Skin of body (tissue), 1 donor: ENCODE measurements at regions not wholly inside any gene's neighbourhood (a gene's known extent, or its start where the extent isn't known, plus 50 kb on each side); places are given as distances from the start of the nearest gene placed in this dataset.

Experiments used
- DNase-seq: peaks from one replicate; lab custom pipeline; 2025; lab: John Stamatoyannopoulos, UW

DNA sequence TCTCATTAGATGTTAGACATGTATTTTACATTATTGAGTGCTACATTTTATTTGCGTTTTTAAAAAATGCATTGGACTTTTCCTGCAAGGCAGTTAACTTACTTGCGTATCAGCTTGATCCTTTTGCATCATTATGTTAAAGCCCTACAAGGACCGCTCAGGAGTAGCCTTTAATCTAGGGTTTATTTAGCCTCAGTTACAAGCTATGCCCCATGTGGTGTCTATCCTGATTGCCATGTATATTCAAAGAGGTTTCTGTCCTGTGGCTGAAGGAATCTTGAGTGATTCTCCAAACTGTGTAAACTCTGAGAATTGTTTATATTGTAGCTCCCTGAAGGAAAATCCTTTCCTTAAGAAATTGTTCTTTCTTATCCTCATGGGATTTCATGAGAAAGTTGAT, 821.8 kb upstream of the AGA start:
- no peak for DNase-seq

- no peak for DNase-seq
Observed at GRCh38 chr4:178271386-178271785, 829.1 kb upstream of the AGA start.

- DNase-seq = no peak
Observed at GRCh38 chr4:178273168-178273567, 830.9 kb upstream of the AGA start.

GRCh38 chr4:178275671-178276360, 833.6 kb upstream of the AGA start:
- DNase-seq = no peak

DNA sequence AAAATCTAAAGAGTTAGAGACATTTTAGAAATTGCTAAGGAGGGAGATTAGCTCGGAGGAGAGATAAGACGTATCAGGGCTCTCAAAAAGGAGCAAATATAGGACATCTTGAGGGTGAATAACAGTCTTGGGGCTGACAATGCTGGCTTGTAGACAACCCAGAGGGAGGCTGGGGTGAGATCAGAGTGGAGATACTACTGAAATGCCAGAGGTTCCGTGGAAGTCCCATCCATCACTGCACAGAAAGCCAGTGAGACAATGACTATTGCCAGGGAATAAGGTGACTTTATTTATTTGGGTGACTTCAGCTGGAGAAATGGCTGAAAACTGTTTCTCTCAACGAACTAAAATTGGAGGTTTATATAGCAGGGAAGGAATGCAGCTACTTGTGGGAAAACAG, 838.1 kb upstream of the AGA start:
- DNase-seq = no peak

DNA sequence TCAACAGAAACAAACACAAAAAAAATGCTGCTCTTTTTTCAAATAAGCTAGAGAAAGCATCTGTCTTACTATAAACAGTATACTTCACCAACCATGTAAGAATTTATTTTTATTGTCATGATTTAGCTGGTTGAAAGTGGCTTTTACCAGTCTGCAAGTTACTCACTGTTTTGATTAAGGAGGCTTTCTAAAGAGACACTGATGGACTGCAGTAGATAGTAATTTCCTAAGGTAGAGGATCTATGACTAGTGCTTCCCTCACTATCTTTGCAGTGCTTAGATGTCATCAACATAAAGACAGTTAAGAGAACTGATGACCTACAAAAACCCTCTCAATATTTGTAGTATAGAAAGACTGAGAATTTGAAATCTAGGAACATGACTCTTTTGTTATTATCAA, 846.2 kb upstream of the AGA start:
- DNase-seq = no peak

DNA sequence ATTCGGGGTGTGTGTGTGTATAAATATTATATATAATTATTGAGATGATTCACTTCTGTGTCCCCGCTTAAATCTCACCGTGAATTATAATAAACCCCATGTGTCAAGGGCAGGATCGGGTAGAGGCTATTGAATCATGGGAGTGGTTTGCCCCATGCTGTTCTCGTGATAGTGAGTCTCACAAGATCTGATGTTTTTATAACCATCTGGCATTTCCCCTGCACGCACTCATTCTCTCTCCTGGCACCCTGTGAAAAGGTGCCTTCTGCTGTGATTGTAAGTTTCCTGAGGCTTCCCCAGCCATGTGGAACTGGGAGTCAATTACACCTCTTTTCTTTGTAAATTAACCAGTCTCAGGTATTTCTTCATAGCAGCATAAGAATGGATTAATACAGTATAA, 851.4 kb upstream of the AGA start:
- DNase-seq = no peak

GRCh38 chr4:178296669-178297068, 854.4 kb upstream of the AGA start:
- DNase-seq = no peak

GRCh38 chr4:178306565-178306964, 864.3 kb upstream of the AGA start:
- no peak for DNase-seq

DNA sequence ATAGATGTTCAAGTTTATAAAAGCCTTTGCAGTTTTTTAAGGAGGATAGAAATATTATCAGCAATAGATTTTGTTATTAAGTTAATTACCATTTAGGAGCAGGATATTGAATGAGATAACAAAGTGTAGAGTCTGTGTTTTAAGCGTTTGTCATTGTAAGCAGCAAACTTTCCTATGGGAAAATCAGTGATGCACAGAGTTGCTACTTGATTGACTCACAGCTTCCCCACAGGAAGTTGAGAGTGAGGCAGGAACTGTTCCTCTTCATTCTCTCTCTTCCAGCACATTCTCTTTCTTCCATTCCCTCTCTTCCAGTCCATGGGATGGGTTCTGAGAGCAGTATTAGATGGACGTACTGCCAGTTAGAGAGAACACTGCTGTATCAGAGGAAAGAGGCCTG, 867.7 kb upstream of the AGA start:
- no peak for DNase-seq

DNA sequence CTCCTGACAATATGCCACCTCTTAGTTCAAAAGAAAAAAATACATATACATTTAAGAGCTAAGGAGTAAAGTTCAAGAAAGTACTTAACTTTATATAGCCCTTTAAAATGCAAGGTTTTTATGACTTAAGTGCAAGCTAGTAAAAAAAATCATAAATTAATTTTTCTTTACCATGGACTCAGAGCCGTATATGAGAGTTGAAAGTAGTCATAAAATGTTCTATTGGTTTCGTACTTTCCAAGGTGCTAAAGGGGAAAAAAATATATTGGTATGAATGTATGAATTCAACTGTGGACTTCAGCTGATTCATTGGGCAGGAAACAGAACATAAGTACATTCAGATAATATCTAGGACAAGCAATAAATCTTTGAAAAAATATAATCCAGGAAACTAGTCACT, 869.8 kb upstream of the AGA start:
- no peak for DNase-seq

- DNase-seq = no peak
Observed at GRCh38 chr4:178314287-178314686, 872.0 kb upstream of the AGA start.

GRCh38 chr4:178316211-178316610, 874.0 kb upstream of the AGA start:
- DNase-seq = no peak

- DNase-seq = no peak
Observed at GRCh38 chr4:178320003-178320402, 877.8 kb upstream of the AGA start.

DNA sequence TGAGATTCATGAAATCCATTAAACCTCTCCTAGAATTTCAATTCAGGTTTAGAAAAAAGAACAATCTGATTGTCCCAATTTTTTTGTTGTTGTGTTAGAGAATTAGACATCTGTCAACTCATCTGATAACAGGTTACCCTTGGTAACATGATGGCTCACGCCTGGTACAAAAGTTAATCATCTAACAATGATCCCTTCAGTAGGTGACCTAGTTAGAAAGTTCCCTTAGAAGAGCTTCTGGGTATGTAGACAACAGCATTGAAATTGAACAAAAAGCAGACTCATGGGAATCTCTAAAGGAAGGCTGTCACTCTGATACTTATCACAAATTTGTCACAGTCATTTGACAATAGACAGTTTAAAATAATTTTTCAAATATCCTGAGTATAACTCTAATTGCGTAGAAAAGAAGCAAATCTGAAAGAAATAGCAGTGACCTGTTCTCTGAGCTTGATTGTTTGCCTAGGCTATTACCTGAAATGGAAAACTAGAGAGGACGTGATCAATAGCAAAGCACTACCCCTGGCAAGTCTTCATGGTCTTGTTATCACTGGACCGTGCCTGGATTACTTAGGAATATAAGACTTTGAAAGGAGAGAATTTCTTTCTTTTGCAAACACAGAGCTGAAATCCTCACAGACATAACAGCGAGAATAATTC, 880.4 kb upstream of the AGA start:
- DNase-seq = no peak

DNA sequence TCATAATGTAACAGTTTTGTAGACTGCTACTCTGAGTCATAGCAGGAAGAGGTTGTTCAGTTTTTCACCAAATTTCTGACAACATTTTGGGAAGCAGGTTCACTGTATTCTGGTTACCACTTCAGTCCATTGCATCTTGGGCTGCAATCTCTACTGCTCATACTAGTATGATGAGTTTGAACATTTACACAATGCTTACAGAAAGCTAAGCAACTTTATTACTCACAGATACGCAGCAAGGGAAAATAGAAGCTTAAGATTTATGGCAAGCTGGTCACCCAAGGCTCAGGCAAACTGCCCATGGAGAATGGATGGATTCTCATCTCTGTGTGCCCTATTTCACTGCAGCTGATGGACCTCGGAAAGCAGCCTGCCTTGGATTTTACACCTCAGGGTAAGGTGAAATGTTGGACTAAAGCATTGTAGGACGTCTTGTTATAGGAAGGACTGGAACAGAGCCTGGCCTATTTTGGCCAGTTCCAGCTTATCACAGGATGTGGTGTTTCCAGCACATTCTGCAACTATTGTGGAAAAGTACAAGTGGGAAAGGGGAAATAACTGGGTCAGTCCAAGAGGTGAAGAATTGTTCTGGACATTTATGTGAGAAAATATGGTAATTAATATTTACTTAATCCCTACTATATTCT, 887.1 kb upstream of the AGA start:
- DNase-seq = no peak

DNA sequence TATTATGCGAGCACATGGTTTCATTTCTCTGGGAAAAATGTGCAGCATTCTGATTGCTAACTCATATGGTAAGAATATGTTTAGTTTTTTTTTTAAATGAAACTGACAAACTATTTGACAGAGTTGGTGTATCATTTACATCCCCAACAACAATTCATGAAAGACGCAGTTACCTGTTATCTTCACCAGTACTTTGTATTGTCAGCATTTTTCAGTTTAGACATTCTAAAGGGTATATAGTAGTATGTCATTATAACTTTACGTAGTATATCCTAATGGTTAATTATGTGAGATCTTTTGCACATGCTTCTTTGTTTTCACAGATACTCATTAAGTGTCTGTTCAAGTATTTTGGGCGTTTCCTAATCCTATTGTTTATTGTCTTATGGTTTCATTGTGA, 891.1 kb upstream of the AGA start:
- DNase-seq = no peak

- DNase-seq = no peak
Observed at GRCh38 chr4:178339769-178340168, 897.5 kb upstream of the AGA start.

DNA sequence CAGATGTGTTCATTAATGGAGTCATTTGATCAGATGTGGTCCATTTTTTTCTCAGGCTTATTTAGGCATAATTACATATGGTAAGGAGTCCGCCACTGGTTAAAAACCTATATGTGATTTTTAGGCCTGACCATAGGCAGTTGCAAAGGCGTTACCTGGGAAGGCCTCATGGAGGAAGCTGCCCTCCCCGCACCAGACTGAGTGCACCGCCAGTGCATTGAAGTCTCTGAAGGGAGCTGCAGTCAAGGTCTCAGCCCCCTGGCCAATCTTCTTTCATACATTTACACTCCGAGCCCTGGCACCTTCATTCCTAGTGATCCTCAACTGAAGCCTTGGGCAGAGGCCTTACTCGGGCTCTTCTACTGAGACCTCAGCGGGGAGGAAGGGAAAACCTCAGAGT, 898.2 kb upstream of the AGA start:
- DNase-seq = no peak

- no peak for DNase-seq
Observed at GRCh38 chr4:178344096-178344495, 901.9 kb upstream of the AGA start.

DNA sequence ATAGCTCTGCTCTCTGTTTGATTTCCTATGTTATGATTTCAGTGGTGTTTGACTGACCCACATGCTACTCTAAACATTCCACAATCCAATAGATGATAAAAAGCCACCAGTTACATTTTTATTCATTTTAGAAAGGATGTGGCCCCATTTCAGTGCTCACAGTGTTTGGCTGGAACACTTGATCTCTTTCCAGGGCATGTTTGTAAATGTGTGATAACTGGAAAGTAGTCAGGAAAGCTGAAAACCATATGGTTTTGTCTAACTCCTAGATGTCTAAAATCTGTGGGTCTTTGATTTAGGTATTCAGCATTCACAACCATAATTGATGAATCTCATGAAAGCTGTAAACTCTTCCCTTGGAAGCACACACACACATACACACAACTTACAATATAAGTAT, 904.9 kb upstream of the AGA start:
- no peak for DNase-seq

GRCh38 chr4:178349601-178350000, 907.4 kb upstream of the AGA start:
- no peak for DNase-seq

DNA sequence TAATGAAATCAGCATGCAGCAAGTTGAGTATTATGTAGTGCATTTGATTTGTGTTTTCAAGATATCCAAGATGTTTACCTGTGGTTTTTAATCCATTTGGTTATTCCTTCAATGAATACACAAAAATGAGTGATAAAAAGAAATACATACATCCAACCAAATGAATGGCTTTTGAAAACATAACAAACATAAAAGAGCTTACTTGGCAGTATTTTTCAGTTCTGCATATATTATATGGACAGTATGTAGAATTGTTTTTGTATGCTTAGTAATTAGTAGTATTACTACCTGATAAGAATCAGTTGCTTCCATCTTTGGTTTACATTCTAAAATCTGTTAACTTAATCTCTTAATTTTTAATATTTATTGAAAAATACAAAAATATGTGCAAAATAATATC, 908.9 kb upstream of the AGA start:
- DNase-seq = no peak
